C1 segment of cervical spinal cord (tissue), 14 donors: ENCODE measurements at regions not wholly inside any gene's neighbourhood (a gene's known extent, or its start where the extent isn't known, plus 50 kb on each side); places are given as distances from the start of the nearest gene placed in this dataset.
"Not testable (repeated sequence)": the region's sequence is repeated elsewhere in the genome, so short reads cannot be mapped to it uniquely, and the experiment has no call there.

Experiments used
- DNase-seq, 14 donors: peaks; one replicate each; lab custom pipeline; 2025; lab: John Stamatoyannopoulos, UW

GRCh38 chr19:30817965-30818567 lies 445.9 kb downstream of the ZNF536 start:
- DNase-seq, result no peak

GRCh38 chr19:30817197-30817596 lies 445.0 kb downstream of the ZNF536 start:
- no peak for DNase-seq

- no peak for DNase-seq
These were observed 443.9 kb downstream of the ZNF536 start for GRCh38 chr19:30815889-30816580.

GRCh38 chr19:30812099-30812678 lies 440.0 kb downstream of the ZNF536 start:
- no peak for DNase-seq

GRCh38 chr19:30811397-30812098 lies 439.4 kb downstream of the ZNF536 start:
- no peak for DNase-seq

- no peak for DNase-seq
These were observed 438.5 kb downstream of the ZNF536 start for GRCh38 chr19:30810726-30811125.

GRCh38 chr19:30807278-30807677 lies 435.1 kb downstream of the ZNF536 start:
- DNase-seq, result no peak

GRCh38 chr19:30806311-30806710 lies 434.1 kb downstream of the ZNF536 start:
- DNase-seq, result no peak

GRCh38 chr19:30804751-30805150 lies 432.6 kb downstream of the ZNF536 start:
- DNase-seq, result no peak

DNA sequence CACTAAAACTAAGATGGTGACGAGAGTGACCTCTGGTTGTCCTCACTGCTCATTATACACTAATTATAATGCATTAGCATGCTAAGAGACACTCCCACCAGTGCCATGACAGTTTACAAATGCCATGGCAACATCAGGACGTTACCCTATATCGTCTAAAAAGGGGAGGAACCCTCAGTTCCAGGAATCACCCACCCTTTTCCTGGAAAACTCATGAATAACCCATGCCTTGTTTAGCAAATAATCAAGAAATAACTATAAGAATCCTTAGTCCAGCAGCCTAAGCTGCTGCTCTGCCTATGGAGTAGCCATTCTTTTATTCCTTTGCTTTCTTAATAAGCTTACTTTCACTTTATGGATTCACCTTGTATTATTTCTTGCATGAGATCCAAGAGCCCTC lies 432.1 kb downstream of the ZNF536 start:
- not testable (repeated sequence) for DNase-seq

- no peak for DNase-seq
These were observed 430.3 kb downstream of the ZNF536 start for GRCh38 chr19:30802424-30803013.

- DNase-seq, result peak in 5 of 14 donors; percentile 2 to 23 (median 7)
These were observed 427.9 kb downstream of the ZNF536 start for GRCh38 chr19:30799865-30800755.

DNA sequence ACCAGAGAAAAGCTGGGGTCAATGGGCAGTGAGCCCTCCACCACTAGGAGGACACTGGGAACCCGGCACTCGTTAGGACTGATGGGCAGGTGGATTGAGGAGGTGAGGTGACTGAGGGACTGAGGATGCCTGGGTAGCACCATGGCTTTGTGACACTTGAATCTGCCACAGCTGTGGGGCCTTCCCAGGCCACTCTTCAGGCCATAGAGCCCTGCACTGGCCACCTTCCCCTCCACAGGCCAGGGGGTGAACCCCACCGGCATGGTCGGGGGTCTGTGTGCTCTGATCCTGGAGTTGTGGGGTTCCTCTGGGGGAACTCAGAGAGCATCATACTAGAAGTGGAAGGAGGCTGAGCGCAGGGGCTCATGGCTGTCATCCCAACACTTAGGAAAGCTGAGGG lies 423.5 kb downstream of the ZNF536 start:
- no peak for DNase-seq

DNA sequence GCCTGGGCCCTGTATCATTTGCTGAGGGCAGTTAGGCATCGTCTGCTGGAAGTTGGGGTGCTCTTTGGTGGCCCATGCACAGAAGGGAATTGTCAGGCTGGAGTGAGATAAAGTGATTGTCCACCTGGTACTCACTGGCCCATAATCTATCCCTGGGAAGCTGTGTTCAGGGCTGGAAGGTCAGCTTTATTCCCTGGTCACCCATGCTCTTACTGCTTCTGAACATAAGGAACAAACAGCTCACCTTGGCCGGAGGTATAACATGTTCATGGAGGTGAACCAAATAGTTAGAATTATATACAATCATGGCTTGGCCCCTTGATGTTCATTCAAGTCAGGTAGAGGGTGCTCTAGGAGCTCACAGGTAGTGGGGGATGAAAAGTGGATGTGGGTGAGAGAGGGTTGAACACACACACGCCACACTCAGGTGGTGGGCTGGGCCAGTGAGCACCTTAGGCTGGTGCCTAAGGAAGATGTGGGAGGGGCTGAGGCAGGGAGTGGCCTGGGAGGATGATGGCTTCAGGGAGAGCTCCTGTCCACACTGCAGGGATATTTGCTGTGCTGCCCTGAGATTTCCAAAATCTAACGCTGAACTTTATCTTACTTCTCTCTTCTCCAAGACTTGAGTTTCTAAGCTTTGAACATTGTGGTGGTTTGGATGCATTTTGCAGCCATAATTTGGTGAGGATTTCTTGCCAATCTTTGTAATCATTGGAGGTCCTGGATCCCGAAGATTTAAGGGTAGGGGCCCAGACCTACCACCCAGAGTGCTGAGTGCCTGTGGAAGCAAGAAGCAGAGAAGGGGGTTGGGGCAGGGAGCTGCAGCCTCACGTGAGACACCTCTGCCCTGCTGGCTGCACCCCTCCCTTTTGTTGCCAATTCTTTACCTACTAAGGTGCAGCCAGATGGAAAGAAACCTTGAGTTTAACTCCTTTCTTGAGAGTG lies 420.6 kb downstream of the ZNF536 start:
- no peak for DNase-seq

DNA sequence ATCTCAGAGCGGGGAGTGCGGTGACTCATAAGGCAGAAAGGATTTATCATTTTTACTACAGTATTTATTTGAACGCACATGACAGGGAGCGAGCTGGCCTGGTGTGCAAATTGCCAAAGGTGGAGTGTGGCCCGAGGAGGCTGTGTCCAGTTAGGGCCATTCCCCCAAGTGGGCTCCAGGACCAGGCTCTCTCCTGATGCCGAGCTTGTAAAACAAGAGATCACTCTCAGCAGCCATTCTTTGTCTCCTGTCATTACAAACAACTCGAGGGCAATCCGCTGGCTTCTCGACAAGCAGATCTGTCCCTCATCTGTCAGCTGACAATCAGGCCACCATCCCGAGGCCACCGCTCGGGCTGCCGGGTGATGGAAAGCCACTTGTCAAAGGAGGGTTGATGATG lies 418.9 kb downstream of the ZNF536 start:
- no peak for DNase-seq

- DNase-seq, result no peak
These were observed 418.0 kb downstream of the ZNF536 start for GRCh38 chr19:30790056-30790680.

GRCh38 chr19:30788105-30788765 lies 416.1 kb downstream of the ZNF536 start:
- no peak for DNase-seq

- no peak for DNase-seq
These were observed 413.4 kb downstream of the ZNF536 start for GRCh38 chr19:30785458-30786137.
